ENCODE measurements at regions not wholly inside any gene's neighbourhood (a gene's known extent, or its start where the extent isn't known, plus 50 kb on each side); places are given as distances from the start of the nearest gene placed in this dataset.

GRCh38 chr1:81635816-81636215 is 164.9 kb upstream of the ADGRL2 start:
- DNase-seq = no peak
- H3K4me1 ChIP-seq (replicated peaks in 1 of 2) = no peaks in the 10 kb centered on the region
- no peak overlapping the region for H3K27ac ChIP-seq
- WGBS, 4 donors = 83 to 92% (median 86%) methylated on average over 2 of the region's 2 CpGs
- TF ChIP-seq POLR2A (IDR thresholded peaks at IDR 0.05) (no peak), CTCF (IDR thresholded peaks at IDR 0.05) (no peak)
- no peaks in the 10 kb centered on the region for H3K27me3 ChIP-seq
- no peaks in the 10 kb centered on the region for H3K9me3 ChIP-seq (replicated peaks in 1 of 3)
- intact Hi-C loops (cut with DNase I) = no loop called here
- no peak overlapping the region for H3K4me3 ChIP-seq
- H3K36me3 ChIP-seq (replicated peaks in 1 of 2) = no peaks in the 10 kb centered on the region

- Histone ChIP-seq H3K4me1 (replicated peaks in 1 of 2) (no peaks in the 10 kb centered on the region), H3K27ac (no peak overlapping the region), H3K9me3 (replicated peaks in 1 of 3) (no peaks in the 10 kb centered on the region), H3K27me3 (no peaks in the 10 kb centered on the region), H3K36me3 (replicated peaks in 1 of 2) (no peaks in the 10 kb centered on the region), H3K4me3 (no peak overlapping the region)
- DNase-seq = no peak
- 87 to 94% (median 92%) methylated on average over 6 of the region's 6 CpGs for WGBS, 4 donors
- intact Hi-C loops (cut with DNase I) = no loop called here
- TF ChIP-seq CTCF (IDR thresholded peaks at IDR 0.05) (no peak), POLR2A (IDR thresholded peaks at IDR 0.05) (no peak)
These were observed 166.4 kb upstream of the ADGRL2 start for GRCh38 chr1:81634294-81634693.

GRCh38 chr1:81619156-81619555 is 181.6 kb upstream of the ADGRL2 start:
- no peaks in the 10 kb centered on the region for H3K36me3 ChIP-seq (replicated peaks in 1 of 2)
- H3K27ac ChIP-seq = no peak overlapping the region
- H3K9me3 ChIP-seq (replicated peaks in 1 of 3) = no peaks in the 10 kb centered on the region
- 49 to 77% (median 56%) methylated on average over 3 of the region's 3 CpGs for WGBS, 4 donors
- no peak for DNase-seq
- H3K4me3 ChIP-seq = no peak overlapping the region
- TF ChIP-seq POLR2A (IDR thresholded peaks at IDR 0.05) (no peak), CTCF (IDR thresholded peaks at IDR 0.05) (no peak)
- H3K4me1 ChIP-seq (replicated peaks in 1 of 2) = no peaks in the 10 kb centered on the region
- intact Hi-C loops (cut with DNase I) = no loop called here
- no peaks in the 10 kb centered on the region for H3K27me3 ChIP-seq

GRCh38 chr1:81618376-81618775 is 182.4 kb upstream of the ADGRL2 start:
- Histone ChIP-seq H3K27ac (no peak overlapping the region), H3K9me3 (replicated peaks in 1 of 3) (no peaks in the 10 kb centered on the region), H3K4me3 (no peak overlapping the region), H3K4me1 (replicated peaks in 1 of 2) (no peaks in the 10 kb centered on the region), H3K36me3 (replicated peaks in 1 of 2) (no peaks in the 10 kb centered on the region), H3K27me3 (no peaks in the 10 kb centered on the region)
- DNase-seq = no peak
- TF ChIP-seq CTCF (IDR thresholded peaks at IDR 0.05) = no peak
- no peak for TF ChIP-seq POLR2A (IDR thresholded peaks at IDR 0.05)
- intact Hi-C loops (cut with DNase I) = no loop called here

Measured in adrenal gland (tissue), 9 donors.